ENCODE measurements at regions not wholly inside any gene's neighbourhood (a gene's known extent, or its start where the extent isn't known, plus 50 kb on each side); places are given as distances from the start of the nearest gene placed in this dataset.

DNA sequence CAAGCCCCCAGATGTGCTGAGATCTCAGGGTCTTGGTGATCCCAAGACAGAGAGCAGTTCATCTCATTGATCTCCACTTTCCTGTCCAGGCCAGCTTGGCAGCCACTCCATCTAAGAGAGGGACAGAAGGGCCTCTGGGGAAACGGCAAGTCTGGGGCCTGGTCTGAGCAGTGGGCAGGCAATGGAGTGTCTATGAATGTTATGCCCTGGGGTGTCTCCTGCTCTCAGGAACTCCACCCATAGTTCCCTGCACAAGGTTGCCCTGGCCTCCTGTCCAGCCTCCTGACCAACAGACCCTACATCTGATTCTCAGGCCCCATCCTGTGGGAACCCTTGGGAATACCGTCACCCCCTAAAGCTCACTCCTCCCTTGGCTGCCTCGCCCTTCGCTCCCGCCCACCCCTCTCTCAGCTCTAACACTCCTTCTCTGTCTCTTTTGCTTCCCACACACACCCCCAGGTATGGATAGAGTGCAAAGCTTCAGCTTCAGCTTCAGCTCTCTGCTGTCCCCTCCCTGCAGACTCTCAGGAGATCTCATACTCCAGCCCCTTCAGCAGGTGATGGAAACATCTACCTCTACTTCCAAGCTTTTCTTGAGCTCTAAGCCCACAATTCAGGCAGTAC is 83.0 kb downstream of the HIF1AN start:
- Histone ChIP-seq H3K36me3 (ENCODE audit: control insufficient read depth in 4 of 4, insufficient read depth in 4 of 4, low read length in 4 of 4) (no peaks in the 10 kb centered on the region), H3K9me3 (ENCODE audit: control insufficient read depth in 4 of 4, insufficient read depth in 3 of 4, low read length in 3 of 4) (peaks cover 0 to 3% (median 0%) of the 10 kb centered on the region in 4 donors), H3K27me3 (ENCODE audit: control insufficient read depth in 3 of 3, insufficient read depth in 3 of 3, low read length in 2 of 3) (peaks cover 8 to 64% (median 37%) of the 10 kb centered on the region in 3 donors), H3K4me3 (no peak overlapping the region), H3K4me1 (ENCODE audit: control insufficient read depth in 5 of 5, insufficient read depth in 5 of 5, low read length in 5 of 5) (no peaks in the 10 kb centered on the region), H3K9ac (ENCODE audit: insufficient read depth in 1 of 2, low read length in 2 of 2) (no peak overlapping the region), H3K27ac (ENCODE audit: low read depth in 1 of 2, low read length in 1 of 2) (no peak overlapping the region)
- no peak for ATAC-seq (ENCODE audit: insufficient read depth, low FRiP score)
- WGBS, 2 donors, result 72 to 78% methylated on average over 5 of the region's 5 CpGs
- TF ChIP-seq, protein P1, sequence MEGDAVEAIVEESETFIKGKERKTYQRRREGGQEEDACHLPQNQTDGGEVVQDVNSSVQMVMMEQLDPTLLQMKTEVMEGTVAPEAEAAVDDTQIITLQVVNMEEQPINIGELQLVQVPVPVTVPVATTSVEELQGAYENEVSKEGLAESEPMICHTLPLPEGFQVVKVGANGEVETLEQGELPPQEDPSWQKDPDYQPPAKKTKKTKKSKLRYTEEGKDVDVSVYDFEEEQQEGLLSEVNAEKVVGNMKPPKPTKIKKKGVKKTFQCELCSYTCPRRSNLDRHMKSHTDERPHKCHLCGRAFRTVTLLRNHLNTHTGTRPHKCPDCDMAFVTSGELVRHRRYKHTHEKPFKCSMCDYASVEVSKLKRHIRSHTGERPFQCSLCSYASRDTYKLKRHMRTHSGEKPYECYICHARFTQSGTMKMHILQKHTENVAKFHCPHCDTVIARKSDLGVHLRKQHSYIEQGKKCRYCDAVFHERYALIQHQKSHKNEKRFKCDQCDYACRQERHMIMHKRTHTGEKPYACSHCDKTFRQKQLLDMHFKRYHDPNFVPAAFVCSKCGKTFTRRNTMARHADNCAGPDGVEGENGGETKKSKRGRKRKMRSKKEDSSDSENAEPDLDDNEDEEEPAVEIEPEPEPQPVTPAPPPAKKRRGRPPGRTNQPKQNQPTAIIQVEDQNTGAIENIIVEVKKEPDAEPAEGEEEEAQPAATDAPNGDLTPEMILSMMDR (IDR thresholded peaks at IDR 0.05; ENCODE audit: control extremely low read depth, extremely low read depth), result no peak
- DNase-seq, result no peak

DNA sequence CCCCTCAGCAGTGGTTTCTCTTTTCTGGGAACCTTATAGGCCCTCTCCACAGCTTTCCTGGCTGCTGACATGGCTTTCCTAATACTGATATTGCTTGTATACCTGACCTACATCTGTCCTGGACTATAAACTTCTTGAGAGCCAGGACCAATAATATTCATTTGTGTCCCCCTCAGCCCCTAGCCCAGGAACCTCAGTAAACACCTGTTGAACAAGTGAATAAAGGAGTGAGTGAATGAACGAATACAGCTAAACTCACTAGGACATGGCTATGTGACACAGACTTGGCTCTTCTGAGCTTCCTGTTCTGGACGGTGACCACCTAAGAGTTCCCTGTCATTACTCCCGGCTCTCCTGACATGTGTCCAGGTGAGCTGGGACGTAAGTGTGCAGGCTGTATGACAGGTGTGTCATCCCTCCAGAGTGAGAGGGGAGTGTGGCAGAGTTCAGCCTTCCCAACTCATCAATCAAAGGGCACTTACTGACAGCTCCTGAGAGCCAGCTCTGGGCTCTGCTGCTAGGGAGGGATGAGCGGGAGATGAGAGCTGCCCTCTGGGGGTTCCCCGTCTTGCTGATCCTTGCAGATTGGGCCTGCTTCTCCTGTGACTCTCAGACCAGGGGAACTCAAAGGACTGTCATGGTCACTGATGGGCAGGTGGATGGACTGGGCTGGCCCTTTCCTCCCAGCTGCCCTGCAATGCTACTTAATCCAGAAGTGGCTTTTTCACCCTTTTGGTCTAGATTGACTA is 84.5 kb downstream of the HIF1AN start:
- H3K9ac ChIP-seq (ENCODE audit: insufficient read depth in 1 of 2, low read length in 2 of 2), result no peak overlapping the region
- no peaks in the 10 kb centered on the region for H3K36me3 ChIP-seq (ENCODE audit: control insufficient read depth in 4 of 4, insufficient read depth in 4 of 4, low read length in 4 of 4)
- H3K4me3 ChIP-seq, result no peak overlapping the region
- 68 to 71% methylated on average over 6 of the region's 6 CpGs for WGBS, 2 donors
- TF ChIP-seq, protein P1 (IDR thresholded peaks at IDR 0.05; ENCODE audit: control extremely low read depth, extremely low read depth), result no peak
- no peak for ATAC-seq (ENCODE audit: insufficient read depth, low FRiP score)
- no peak overlapping the region for H3K27ac ChIP-seq (ENCODE audit: low read depth in 1 of 2, low read length in 1 of 2)
- no peaks in the 10 kb centered on the region for H3K9me3 ChIP-seq (ENCODE audit: control insufficient read depth in 4 of 4, insufficient read depth in 3 of 4, low read length in 3 of 4)
- H3K4me1 ChIP-seq (ENCODE audit: control insufficient read depth in 5 of 5, insufficient read depth in 5 of 5, low read length in 5 of 5), result no peaks in the 10 kb centered on the region
- H3K27me3 ChIP-seq (ENCODE audit: control insufficient read depth in 3 of 3, insufficient read depth in 3 of 3, low read length in 2 of 3), result peaks cover 13 to 69% (median 39%) of the 10 kb centered on the region in 3 donors
- DNase-seq, result no peak

DNA sequence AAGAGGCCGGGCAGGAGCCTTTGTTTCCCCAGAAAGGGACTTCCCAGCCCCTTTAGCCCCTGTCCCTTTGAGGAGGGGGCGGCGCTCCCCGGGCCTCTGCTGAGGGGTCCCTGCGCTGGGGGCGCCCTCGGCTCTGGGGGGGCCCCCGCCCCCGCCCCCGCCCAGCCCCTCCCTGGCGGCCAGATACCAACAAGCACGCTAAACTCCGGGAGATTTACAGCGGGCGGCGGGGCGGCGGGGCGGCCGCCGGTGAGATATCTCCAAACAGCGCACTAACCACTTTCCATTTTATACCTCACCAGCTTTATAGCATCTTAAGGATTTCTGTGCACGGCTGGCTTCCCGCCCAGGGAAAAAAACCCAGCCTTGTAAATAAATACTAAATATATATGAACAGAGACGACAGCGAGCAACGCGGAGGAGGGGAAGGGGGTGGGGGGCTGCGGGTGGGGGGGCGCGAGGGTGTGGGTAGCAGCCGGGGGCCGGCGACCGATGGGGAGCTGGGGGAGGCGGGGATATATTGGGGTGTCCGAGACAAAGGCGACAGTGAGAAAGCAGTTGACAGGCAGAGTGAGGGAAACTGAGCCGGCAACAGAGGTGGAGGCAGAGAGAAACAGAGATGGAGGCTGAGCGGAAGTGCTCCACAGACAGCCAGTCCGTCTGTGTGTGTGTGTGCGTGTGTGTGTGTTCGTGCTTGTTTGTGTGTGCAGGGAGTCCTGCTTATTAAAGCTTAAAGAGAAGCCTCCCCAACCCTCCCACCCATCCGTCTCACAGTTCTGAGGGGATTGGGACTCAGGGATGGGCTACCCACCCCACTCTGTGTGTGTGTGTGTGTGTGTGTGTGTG is 85.8 kb downstream of the HIF1AN start:
- ATAC-seq (ENCODE audit: insufficient read depth, low FRiP score), result no peak
- Histone ChIP-seq H3K36me3 (ENCODE audit: control insufficient read depth in 4 of 4, insufficient read depth in 4 of 4, low read length in 4 of 4) (no peaks in the 10 kb centered on the region), H3K4me1 (ENCODE audit: control insufficient read depth in 5 of 5, insufficient read depth in 5 of 5, low read length in 5 of 5) (no peaks in the 10 kb centered on the region), H3K27me3 (ENCODE audit: control insufficient read depth in 3 of 3, insufficient read depth in 3 of 3, low read length in 2 of 3) (peaks cover 13 to 72% (median 39%) of the 10 kb centered on the region in 3 donors), H3K9ac (ENCODE audit: insufficient read depth in 1 of 2, low read length in 2 of 2) (no peak overlapping the region), H3K9me3 (ENCODE audit: control insufficient read depth in 4 of 4, insufficient read depth in 3 of 4, low read length in 3 of 4) (no peaks in the 10 kb centered on the region), H3K4me3 (no peak overlapping the region), H3K27ac (ENCODE audit: low read depth in 1 of 2, low read length in 1 of 2) (no peak overlapping the region)
- TF ChIP-seq, protein P1 (IDR thresholded peaks at IDR 0.05; ENCODE audit: control extremely low read depth, extremely low read depth), result no peak
- peak; percentile 48 to 85 (median 65) for DNase-seq
- 18 to 21% methylated on average over 42 to 44 of the region's 44 CpGs for whole genome bisulfite sequencing, 2 donors
